Suppressor macrophage treated with lipopolysaccharide for 4 hours (primary cell): ENCODE measurements at regions not wholly inside any gene's neighbourhood (a gene's known extent, or its start where the extent isn't known, plus 50 kb on each side); places are given as distances from the start of the nearest gene placed in this dataset.

ENCODE experiments used
- DNase-seq: peaks from one replicate; pipeline ENCODE4 v3.0.0-alpha.2; 2020

- DNase-seq: no peak
These were observed 54.4 kb upstream of the P2RY1 start for GRCh38 chr3:152780553-152780952.

- peak; percentile 7 for DNase-seq
These were observed 49.9 kb upstream of the P2RY1 start for GRCh38 chr3:152785051-152785450.
